ENCODE measurements at regions not wholly inside any gene's neighbourhood (a gene's known extent, or its start where the extent isn't known, plus 50 kb on each side); places are given as distances from the start of the nearest gene placed in this dataset.

- TF ChIP-seq POLR2A (IDR thresholded peaks at IDR 0.05; ENCODE audit: low read depth, low read length) (no peak), POLR2AphosphoS5 (IDR thresholded peaks at IDR 0.05; ENCODE audit: low read depth, low read length) (no peak)
Measured at GRCh38 chr9:135410421-135410820, 69.2 kb upstream of the PPP1R26 start.
